ENCODE measurements at regions not wholly inside any gene's neighbourhood (a gene's known extent, or its start where the extent isn't known, plus 50 kb on each side); places are given as distances from the start of the nearest gene placed in this dataset.

GRCh38 chr12:97946701-97947100, 484.1 kb downstream of the RMST start:
- Mint-ChIP-seq H3K9me3 (peaks cover 24% of the 10 kb centered on the region in 2 experiments), H3K27me3 (ENCODE audit: low read depth) (no peaks in the 10 kb centered on the region), H3K4me3 (no peak overlapping the region), H3K36me3 (ENCODE audit: insufficient read depth in 1 of 3, low read depth in 3 of 3) (peaks cover 19 to 36% (median 21%) of the 10 kb centered on the region in 3 experiments), H3K27ac (no peak overlapping the region), H3K4me1 (peaks cover 24 to 25% of the 10 kb centered on the region in 2 experiments)
- Histone ChIP-seq H2AFZ (ENCODE audit: low read length) (no peak overlapping the region), H3K4me2 (ENCODE audit: insufficient read depth, insufficient read length, low read length) (no peak overlapping the region), H3K4me1 (ENCODE audit: insufficient read depth, low read length) (peaks cover 3% of the 10 kb centered on the region; the same call in 1 of the 2 replicates), H3K56ac (ENCODE audit: insufficient read length, low read depth, low read length) (no peak overlapping the region), H2BK12ac (ENCODE audit: insufficient read length, low read depth, low read length) (no peak overlapping the region), H3K9me3 (ENCODE audit: control insufficient read depth, low read depth, low read length) (no peaks in the 10 kb centered on the region), H3K23me2 (ENCODE audit: insufficient read length, low read depth, low read length, poor library complexity, severe bottlenecking) (no peaks in the 10 kb centered on the region), H3K4ac (ENCODE audit: low read depth, low read length) (no peak overlapping the region), H4K91ac (ENCODE audit: insufficient read length, low read depth, low read length) (no peak overlapping the region), H3K79me2 (ENCODE audit: insufficient read depth, low read length) (no peaks in the 10 kb centered on the region), H3K27ac (ENCODE audit: insufficient read length, low read depth, low read length) (no peak overlapping the region), H4K20me1 (ENCODE audit: control insufficient read depth, insufficient read depth, insufficient read length) (no peaks in the 10 kb centered on the region), H3K18ac (ENCODE audit: insufficient read length, low read depth, low read length) (no peak overlapping the region), H2BK15ac (ENCODE audit: low read depth, low read length) (no peak overlapping the region), H4K8ac (replicated peaks; ENCODE audit: insufficient read length, low read depth, low read length) (no peak overlapping the region), H2BK120ac (ENCODE audit: low read depth, low read length, poor library complexity, severe bottlenecking) (no peak overlapping the region), H2BK20ac (ENCODE audit: low read depth, low read length, poor library complexity, severe bottlenecking) (no peak overlapping the region), H3K9ac (ENCODE audit: extremely low read depth, insufficient read length, low read length) (no peak overlapping the region), H3K79me1 (ENCODE audit: insufficient read depth, low read depth, low read length, poor library complexity, severe bottlenecking) (no peaks in the 10 kb centered on the region), H3K27me3 (ENCODE audit: insufficient read depth, low read length) (no peaks in the 10 kb centered on the region), H4K5ac (ENCODE audit: insufficient read length, low read depth, low read length) (no peak overlapping the region), H2AK5ac (ENCODE audit: insufficient read length, low read length) (no peak overlapping the region), H3K14ac (ENCODE audit: insufficient read depth, low read length) (no peak overlapping the region), H3T11ph (ENCODE audit: low read length) (no peak overlapping the region), H3K23ac (ENCODE audit: insufficient read length, low read depth, low read length) (no peak overlapping the region), H2BK5ac (ENCODE audit: insufficient read length, low read length) (no peak overlapping the region)
- DNase-seq, result no peak
- no CpG with 5 or more reads among the region's 1 CpG for WGBS (ENCODE audit: extremely low coverage, insufficient read length, low lambda C conversion rate)
- no peak for TF ChIP-seq CTCF (conservative IDR thresholded peaks at IDR 0.05)

Measured in H9 (cell line).